ENCODE measurements at regions not wholly inside any gene's neighbourhood (a gene's known extent, or its start where the extent isn't known, plus 50 kb on each side); places are given as distances from the start of the nearest gene placed in this dataset.
"Not testable (repeated sequence)": the region's sequence is repeated elsewhere in the genome, so short reads cannot be mapped to it uniquely, and the experiment has no call there.

DNA sequence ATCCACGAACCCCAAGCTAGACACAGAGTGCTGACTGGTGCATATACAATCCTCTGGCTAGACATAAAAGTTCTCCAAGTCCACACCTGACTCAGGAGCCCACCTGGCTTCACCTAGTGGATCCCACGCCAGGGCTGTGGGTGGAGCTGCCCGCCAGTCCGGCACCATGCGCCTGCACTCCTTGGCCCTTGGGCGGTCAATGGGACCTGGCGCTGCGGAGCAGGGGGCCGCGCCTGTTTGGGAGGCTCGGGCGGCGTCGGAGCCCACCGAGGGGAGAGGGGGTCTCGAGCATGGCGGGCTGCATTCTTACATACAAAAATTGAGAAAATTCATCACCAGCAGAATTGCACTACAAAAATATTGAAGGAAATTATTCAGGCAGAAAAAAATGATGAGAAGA is 120.7 kb upstream of the FAN1 start:
- WGBS, 2 donors, result 94 to 95% methylated on average over 17 of the region's 17 CpGs
- no peak overlapping the region for H3K4me3 ChIP-seq (ENCODE audit: low read depth, poor library complexity, severe bottlenecking)
- no peak for DNase-seq (ENCODE audit: low spot score in 2 of 2)
- intact Hi-C loops (cut with DNase I; ENCODE audit: low total_unique reads), result no loop called here
- TF ChIP-seq POLR2A (IDR thresholded peaks at IDR 0.05), result no peak
- TF ChIP-seq, protein P1, sequence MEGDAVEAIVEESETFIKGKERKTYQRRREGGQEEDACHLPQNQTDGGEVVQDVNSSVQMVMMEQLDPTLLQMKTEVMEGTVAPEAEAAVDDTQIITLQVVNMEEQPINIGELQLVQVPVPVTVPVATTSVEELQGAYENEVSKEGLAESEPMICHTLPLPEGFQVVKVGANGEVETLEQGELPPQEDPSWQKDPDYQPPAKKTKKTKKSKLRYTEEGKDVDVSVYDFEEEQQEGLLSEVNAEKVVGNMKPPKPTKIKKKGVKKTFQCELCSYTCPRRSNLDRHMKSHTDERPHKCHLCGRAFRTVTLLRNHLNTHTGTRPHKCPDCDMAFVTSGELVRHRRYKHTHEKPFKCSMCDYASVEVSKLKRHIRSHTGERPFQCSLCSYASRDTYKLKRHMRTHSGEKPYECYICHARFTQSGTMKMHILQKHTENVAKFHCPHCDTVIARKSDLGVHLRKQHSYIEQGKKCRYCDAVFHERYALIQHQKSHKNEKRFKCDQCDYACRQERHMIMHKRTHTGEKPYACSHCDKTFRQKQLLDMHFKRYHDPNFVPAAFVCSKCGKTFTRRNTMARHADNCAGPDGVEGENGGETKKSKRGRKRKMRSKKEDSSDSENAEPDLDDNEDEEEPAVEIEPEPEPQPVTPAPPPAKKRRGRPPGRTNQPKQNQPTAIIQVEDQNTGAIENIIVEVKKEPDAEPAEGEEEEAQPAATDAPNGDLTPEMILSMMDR (IDR thresholded peaks at IDR 0.05), result no peak

DNA sequence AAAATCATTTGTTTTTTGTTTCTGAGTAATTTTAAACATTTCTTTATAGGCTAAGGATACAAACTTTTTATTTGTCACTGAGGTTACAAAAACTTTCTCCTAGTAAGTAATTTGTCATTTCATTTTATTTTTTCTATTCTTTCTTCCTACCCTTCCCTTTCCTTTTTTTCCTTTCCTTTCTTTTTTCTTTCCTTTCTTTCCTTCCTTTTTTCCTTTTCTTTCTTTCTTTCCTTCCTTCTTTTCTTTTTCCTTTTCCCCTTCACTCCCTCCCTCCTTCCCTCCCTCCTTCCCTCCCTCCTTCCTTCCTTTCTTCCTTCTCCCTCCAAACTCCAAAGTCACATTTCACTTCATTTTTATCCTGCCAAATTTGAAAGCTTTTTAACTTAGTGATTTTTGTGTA is 115.1 kb upstream of the FAN1 start:
- TF ChIP-seq, protein P1 (IDR thresholded peaks at IDR 0.05), result no peak
- TF ChIP-seq POLR2A (IDR thresholded peaks at IDR 0.05), result no peak

DNA sequence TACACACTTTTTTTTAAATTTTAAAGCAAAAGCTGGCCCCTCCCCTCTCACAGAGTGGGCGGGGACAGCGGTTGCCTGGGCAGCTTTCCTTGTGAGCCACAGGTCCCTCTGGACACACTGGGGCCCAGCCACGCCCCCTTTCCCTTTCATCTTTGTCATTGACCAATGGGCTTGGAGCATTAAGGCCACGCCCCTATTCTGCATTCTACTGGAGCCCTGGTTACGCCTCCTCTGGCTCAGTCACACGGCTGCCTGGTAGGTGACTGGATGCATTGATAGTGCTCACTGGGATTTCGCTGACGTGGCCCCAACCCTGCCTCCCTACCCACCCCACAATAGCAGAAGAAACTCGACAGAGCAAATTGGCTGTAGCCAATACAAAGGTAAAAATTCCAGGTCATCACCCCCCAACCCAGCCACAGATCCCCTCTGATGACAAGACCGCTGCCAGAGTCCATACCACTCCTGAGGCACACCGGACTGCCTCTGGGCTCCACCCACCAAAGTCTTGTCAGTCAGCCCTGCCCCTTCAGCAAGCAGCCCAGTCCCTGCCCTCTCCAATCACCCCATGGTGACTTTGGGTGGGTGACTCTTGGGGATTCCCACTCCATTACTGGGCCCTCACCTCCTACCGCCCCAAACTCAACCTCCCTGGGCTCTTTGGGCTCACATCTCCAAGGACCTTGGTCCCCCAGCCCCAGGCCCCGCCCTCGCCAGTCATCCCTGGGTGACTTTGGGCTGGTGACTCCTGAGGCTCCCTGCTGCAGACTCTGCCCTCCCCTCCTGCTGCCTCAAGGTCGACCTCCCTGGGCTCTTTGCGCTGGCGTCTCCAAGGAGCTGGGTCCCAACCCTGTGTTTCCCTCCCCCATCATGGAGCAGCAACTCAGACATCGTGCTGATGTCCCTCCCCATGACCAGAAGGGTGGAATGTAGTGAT is 112.2 kb upstream of the FAN1 start:
- TF ChIP-seq, protein P1 (IDR thresholded peaks at IDR 0.05), result no peak
- no peak for TF ChIP-seq POLR2A (IDR thresholded peaks at IDR 0.05)
- intact Hi-C loops (cut with DNase I; ENCODE audit: low total_unique reads), result no loop called here
- 92% methylated on average over 16 to 18 of the region's 18 CpGs for WGBS, 2 donors

More for the DNA sequence above, 115.1 kb upstream of the FAN1 start:
- no peak for DNase-seq (ENCODE audit: low spot score in 2 of 2)
- intact Hi-C loops (cut with DNase I; ENCODE audit: low total_unique reads), result no loop called here
- H3K4me3 ChIP-seq (ENCODE audit: low read depth, poor library complexity, severe bottlenecking), result no peak overlapping the region

DNA sequence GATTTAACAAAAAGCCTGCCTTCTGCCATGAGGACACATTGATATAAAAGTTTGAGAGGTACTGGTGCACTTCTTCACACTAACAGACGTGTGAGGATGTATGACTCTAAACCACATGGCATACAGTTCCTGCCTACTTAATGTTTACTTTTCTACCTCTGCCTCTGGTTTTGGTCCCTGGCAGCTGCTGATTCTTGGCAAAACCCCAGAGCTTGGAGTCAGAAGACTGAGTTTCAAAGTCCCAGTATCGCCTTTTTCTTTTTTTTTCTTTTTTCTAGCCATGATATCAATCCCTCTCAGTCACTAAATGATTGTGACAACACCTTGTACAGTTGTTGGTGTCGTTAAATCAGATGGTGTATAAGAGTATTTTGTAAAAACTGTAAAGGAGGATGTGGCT is 110.9 kb upstream of the FAN1 start:
- intact Hi-C loops (cut with DNase I; ENCODE audit: low total_unique reads); H3K4me3 ChIP-seq (ENCODE audit: low read depth, poor library complexity, severe bottlenecking); DNase-seq (ENCODE audit: low spot score in 2 of 2): not testable (repeated sequence)
- WGBS, 2 donors, result 47 to 50% methylated on average over 3 of the region's 3 CpGs

More for the DNA sequence above, 112.2 kb upstream of the FAN1 start:
- no peak for DNase-seq (ENCODE audit: low spot score in 2 of 2)
- H3K4me3 ChIP-seq (ENCODE audit: low read depth, poor library complexity, severe bottlenecking), result no peak overlapping the region

DNA sequence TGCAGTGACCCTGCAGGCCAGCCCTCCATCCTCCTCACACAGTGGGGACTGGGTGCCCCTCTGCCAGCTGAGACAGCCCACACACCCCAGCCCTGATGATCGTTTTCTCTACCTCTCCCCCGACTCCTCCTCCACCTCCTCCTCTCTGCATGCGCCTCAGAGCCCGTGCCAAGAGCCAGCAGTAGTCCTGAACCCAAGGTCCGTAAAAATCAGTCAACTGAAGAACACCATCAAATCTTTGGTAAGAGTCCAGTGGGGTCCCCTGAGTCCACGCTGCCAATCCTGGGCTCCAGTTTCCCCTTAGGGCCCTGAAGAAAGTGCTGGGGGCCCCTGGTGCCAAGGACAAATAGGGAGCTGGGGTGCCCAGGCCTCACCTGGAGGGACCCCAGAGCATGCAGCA is 109.3 kb upstream of the FAN1 start:
- no peak for DNase-seq (ENCODE audit: low spot score in 2 of 2)
- TF ChIP-seq, protein P1 (IDR thresholded peaks at IDR 0.05), result no peak
- intact Hi-C loops (cut with DNase I; ENCODE audit: low total_unique reads), result no loop called here
- H3K4me3 ChIP-seq (ENCODE audit: low read depth, poor library complexity, severe bottlenecking), result no peak overlapping the region
- 84 to 88% methylated on average over 6 of the region's 6 CpGs for WGBS, 2 donors

DNA sequence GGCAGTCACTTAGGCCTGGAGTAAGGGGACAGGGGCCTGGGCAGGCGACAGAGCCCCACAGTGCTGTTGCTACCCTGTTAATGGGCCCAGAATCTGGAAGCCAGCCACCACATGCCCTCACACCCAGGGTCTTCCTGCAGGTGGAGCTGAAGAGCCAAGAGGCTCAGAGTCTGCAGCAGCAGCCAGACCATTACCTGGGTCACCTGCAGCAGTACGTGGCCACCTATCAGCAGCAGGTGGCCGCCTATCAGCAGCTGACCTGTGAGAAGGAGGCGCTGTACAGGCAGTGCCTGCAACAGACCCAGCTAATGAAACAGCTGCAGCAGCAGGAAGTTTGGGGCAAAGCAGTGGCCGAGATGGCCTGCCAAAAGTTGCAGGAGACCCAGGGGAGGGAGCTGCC is 104.2 kb upstream of the FAN1 start:
- DNase-seq (ENCODE audit: low spot score in 2 of 2); intact Hi-C loops (cut with DNase I; ENCODE audit: low total_unique reads); H3K4me3 ChIP-seq (ENCODE audit: low read depth, poor library complexity, severe bottlenecking): not testable (repeated sequence)
- WGBS, 2 donors, result 65 to 92% methylated on average over 1 to 3 of the region's 5 CpGs

DNA sequence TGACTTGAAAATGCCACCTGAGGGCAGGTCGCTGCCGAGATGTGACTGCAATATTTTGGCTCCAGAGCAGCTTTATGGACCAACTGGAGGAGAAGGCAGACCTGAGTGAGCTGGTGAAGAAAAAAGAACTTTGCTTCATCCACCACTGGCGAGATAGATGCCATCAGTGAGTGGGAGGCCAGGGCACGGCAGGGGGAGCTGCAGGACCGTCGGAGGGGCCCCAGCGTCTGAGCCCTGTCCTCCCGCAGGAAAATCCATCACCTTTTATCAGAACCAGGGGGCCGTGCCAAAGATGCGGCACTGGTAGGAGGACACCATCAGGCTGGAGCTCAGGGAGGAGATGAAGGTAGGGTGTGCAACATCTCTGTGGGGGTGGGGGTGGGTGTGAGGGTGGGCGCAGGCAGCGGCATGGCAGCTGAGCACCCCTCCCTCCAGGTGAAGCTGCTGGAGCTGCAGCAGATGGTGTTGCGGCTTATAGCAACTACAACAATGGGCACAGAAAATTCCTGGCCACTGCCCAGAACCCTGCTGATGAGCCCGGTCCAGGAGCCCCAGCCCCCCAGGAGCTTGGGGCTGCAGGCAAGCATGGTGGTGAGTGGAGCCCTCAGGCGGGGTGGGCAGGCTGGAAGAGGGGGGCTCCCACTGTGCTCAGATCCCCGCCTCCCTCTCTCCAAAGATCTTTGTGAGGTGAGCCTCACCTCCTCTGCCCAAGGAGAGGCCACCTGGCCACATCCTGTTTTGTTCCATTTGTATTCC is 102.4 kb upstream of the FAN1 start:
- DNase-seq (ENCODE audit: low spot score in 2 of 2); H3K4me3 ChIP-seq (ENCODE audit: low read depth, poor library complexity, severe bottlenecking); intact Hi-C loops (cut with DNase I; ENCODE audit: low total_unique reads): not testable (repeated sequence)
- 27 to 52% methylated on average over 14 to 15 of the region's 16 CpGs for WGBS, 2 donors

DNA sequence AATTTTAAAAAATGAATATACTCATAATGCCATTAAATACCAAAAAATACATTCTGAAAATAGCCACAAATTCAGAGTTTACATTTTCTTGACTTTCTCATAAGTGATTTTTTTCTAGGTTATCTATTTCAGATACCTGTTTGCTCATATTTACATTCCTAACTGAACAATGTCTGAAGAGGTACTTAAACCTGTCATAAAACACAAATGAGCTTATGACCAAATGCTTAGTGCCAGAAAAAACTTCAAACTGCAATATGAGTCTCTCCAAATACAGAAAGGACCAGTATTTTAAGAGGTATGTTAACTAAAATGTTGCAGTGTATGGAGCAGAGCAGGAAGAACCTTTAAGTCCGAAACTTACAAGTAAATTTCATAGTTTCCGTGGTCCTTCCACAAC is 101.7 kb upstream of the FAN1 start:
- DNase-seq (ENCODE audit: low spot score in 2 of 2); H3K4me3 ChIP-seq (ENCODE audit: low read depth, poor library complexity, severe bottlenecking); intact Hi-C loops (cut with DNase I; ENCODE audit: low total_unique reads): not testable (repeated sequence)
- WGBS, 2 donors, result 76 to 92% methylated on average over 2 of the region's 2 CpGs

DNA sequence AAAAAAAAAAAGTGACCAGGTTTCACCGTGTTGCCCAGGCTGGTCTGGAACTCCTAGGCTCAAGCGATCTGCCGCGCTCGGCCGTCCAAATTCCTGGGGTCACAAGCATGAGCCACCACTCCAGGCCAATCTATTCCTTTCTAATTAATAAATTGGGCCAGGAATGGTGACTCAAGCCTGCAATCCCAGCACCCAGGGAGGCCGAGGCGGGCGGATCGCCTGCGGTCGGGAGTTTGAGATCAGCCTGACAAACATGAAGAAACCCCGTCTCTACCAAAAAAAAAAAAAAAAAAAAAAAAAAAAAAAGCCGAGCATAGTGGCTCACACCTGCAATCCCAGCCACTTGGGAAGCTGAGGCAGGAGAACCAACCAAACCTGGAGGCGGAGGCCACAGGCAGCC is 100.0 kb upstream of the FAN1 start:
- DNase-seq (ENCODE audit: low spot score in 2 of 2); H3K4me3 ChIP-seq (ENCODE audit: low read depth, poor library complexity, severe bottlenecking); intact Hi-C loops (cut with DNase I; ENCODE audit: low total_unique reads): not testable (repeated sequence)
- 90 to 95% methylated on average over 8 to 15 of the region's 15 CpGs for WGBS, 2 donors

All from lower leg skin (tissue), 4 donors.